GM08714 (cell line): ENCODE measurements at regions not wholly inside any gene's neighbourhood (a gene's known extent, or its start where the extent isn't known, plus 50 kb on each side); places are given as distances from the start of the nearest gene placed in this dataset.

ENCODE experiments used
- H3K4me3 ChIP-seq: fragments of 200-500 bp; sonication (Bioruptor generic); 2 replicates; pipeline ENCODE4 v1.5.1; 2014; ENCODE audit warnings: mild to moderate bottlenecking, low read length, inconsistent platforms
- ZNF274 ChIP-seq: IDR thresholded peaks from 2 replicates; pipeline ENCODE4 v1.6.1; 2012; ENCODE audit warnings: mild to moderate bottlenecking, low read depth, low read length

GRCh38 chr7:25750744-25751508 is 401.1 kb upstream of the NFE2L3 start:
- TF ChIP-seq ZNF274: no peak
- H3K4me3 ChIP-seq: no peak overlapping the region

- no peak for TF ChIP-seq ZNF274
- H3K4me3 ChIP-seq: no peak overlapping the region
Measured at GRCh38 chr7:25752154-25752553, 399.8 kb upstream of the NFE2L3 start.

- TF ChIP-seq ZNF274: no peak
- H3K4me3 ChIP-seq: no peak overlapping the region
Measured at GRCh38 chr7:25752967-25753791, 398.8 kb upstream of the NFE2L3 start.

- no peak overlapping the region for H3K4me3 ChIP-seq
- no peak for TF ChIP-seq ZNF274
Measured at GRCh38 chr7:25753837-25754236, 398.2 kb upstream of the NFE2L3 start.

GRCh38 chr7:25754333-25754732 is 397.7 kb upstream of the NFE2L3 start:
- H3K4me3 ChIP-seq: no peak overlapping the region
- no peak for TF ChIP-seq ZNF274

- TF ChIP-seq ZNF274: no peak
- H3K4me3 ChIP-seq: no peak overlapping the region
Measured at GRCh38 chr7:25754751-25755150, 397.2 kb upstream of the NFE2L3 start.

- no peak overlapping the region for H3K4me3 ChIP-seq
- no peak for TF ChIP-seq ZNF274
Measured at GRCh38 chr7:25756601-25757000, 395.4 kb upstream of the NFE2L3 start.

GRCh38 chr7:25758559-25758958 is 393.4 kb upstream of the NFE2L3 start:
- H3K4me3 ChIP-seq: no peak overlapping the region
- no peak for TF ChIP-seq ZNF274

- TF ChIP-seq ZNF274: no peak
Measured at GRCh38 chr7:25759286-25759685, 392.7 kb upstream of the NFE2L3 start.

GRCh38 chr7:25759748-25760147 is 392.2 kb upstream of the NFE2L3 start:
- H3K4me3 ChIP-seq: no peak overlapping the region
- no peak for TF ChIP-seq ZNF274

More at GRCh38 chr7:25759286-25759685, 392.7 kb upstream of the NFE2L3 start:
- H3K4me3 ChIP-seq: no peak overlapping the region

- no peak overlapping the region for H3K4me3 ChIP-seq
- TF ChIP-seq ZNF274: no peak
Measured at GRCh38 chr7:25762511-25763462, 389.2 kb upstream of the NFE2L3 start.

- TF ChIP-seq ZNF274: no peak
- no peak overlapping the region for H3K4me3 ChIP-seq
Measured at GRCh38 chr7:25763463-25763860, 388.5 kb upstream of the NFE2L3 start.

GRCh38 chr7:25765110-25765655 is 386.8 kb upstream of the NFE2L3 start:
- TF ChIP-seq ZNF274: no peak
- H3K4me3 ChIP-seq: no peak overlapping the region

GRCh38 chr7:25770235-25770634 is 381.8 kb upstream of the NFE2L3 start:
- no peak overlapping the region for H3K4me3 ChIP-seq
- no peak for TF ChIP-seq ZNF274
